Mucosa of stomach (tissue), 1 donor: ENCODE measurements at regions not wholly inside any gene's neighbourhood (a gene's known extent, or its start where the extent isn't known, plus 50 kb on each side); places are given as distances from the start of the nearest gene placed in this dataset.

Experiments
- H3K27me3 ChIP-seq: one replicate; pipeline ENCODE4 v1.7.0; 2013; ENCODE audit warnings: mild to moderate bottlenecking, low read length; ENCODE audit not compliant: control insufficient read depth, insufficient read depth
- H3K36me3 ChIP-seq: one replicate; pipeline ENCODE4 v1.7.0; 2013; ENCODE audit warnings: low read length; ENCODE audit not compliant: control insufficient read depth, insufficient read depth
- H3K4me1 ChIP-seq: one replicate; pipeline ENCODE4 v1.7.0; 2013; ENCODE audit warnings: mild to moderate bottlenecking, low read length; ENCODE audit not compliant: control insufficient read depth, insufficient read depth
- H3K4me3 ChIP-seq: one replicate; pipeline ENCODE4 v1.7.0; 2013; ENCODE audit warnings: low read length
- H3K9ac ChIP-seq: one replicate; pipeline ENCODE4 v1.7.0; 2013; ENCODE audit warnings: mild to moderate bottlenecking, low read length, moderate library complexity
- H3K9me3 ChIP-seq: one replicate; pipeline ENCODE4 v1.7.0; 2013; ENCODE audit warnings: mild to moderate bottlenecking, low read length, moderate library complexity; ENCODE audit not compliant: control insufficient read depth
- donor health status: Pancreatic carcinoma.

- no peaks in the 10 kb centered on the region for H3K4me1 ChIP-seq
- no peaks in the 10 kb centered on the region for H3K27me3 ChIP-seq
- H3K9ac ChIP-seq, result no peak overlapping the region
- H3K9me3 ChIP-seq, result no peaks in the 10 kb centered on the region
- no peak overlapping the region for H3K4me3 ChIP-seq
- H3K36me3 ChIP-seq, result no peaks in the 10 kb centered on the region
Measured at GRCh38 chr9:129267141-129267540, 89.1 kb upstream of the IER5L start.

- Histone ChIP-seq H3K4me1 (no peaks in the 10 kb centered on the region), H3K27me3 (no peaks in the 10 kb centered on the region), H3K9me3 (no peaks in the 10 kb centered on the region), H3K36me3 (no peaks in the 10 kb centered on the region), H3K9ac (no peak overlapping the region), H3K4me3 (no peak overlapping the region)
Measured at GRCh38 chr9:129266536-129266935, 88.5 kb upstream of the IER5L start.

- H3K36me3 ChIP-seq, result no peaks in the 10 kb centered on the region
Measured at GRCh38 chr9:129264388-129264787, 86.3 kb upstream of the IER5L start.

GRCh38 chr9:129263836-129264235 lies 85.8 kb upstream of the IER5L start:
- no peaks in the 10 kb centered on the region for H3K36me3 ChIP-seq
- no peak overlapping the region for H3K9ac ChIP-seq
- peaks cover 12% of the 10 kb centered on the region for H3K27me3 ChIP-seq
- peaks cover 5% of the 10 kb centered on the region for H3K4me1 ChIP-seq
- H3K4me3 ChIP-seq, result no peak overlapping the region
- no peaks in the 10 kb centered on the region for H3K9me3 ChIP-seq

More at GRCh38 chr9:129264388-129264787, 86.3 kb upstream of the IER5L start:
- H3K9ac ChIP-seq, result no peak overlapping the region
- peaks cover 6% of the 10 kb centered on the region for H3K27me3 ChIP-seq
- no peaks in the 10 kb centered on the region for H3K4me1 ChIP-seq
- no peak overlapping the region for H3K4me3 ChIP-seq
- H3K9me3 ChIP-seq, result no peaks in the 10 kb centered on the region

GRCh38 chr9:129262261-129262660 lies 84.2 kb upstream of the IER5L start:
- H3K9ac ChIP-seq, result no peak overlapping the region
- H3K27me3 ChIP-seq, result peaks cover 25% of the 10 kb centered on the region
- H3K4me1 ChIP-seq, result peaks cover 15% of the 10 kb centered on the region
- H3K36me3 ChIP-seq, result no peaks in the 10 kb centered on the region
- H3K9me3 ChIP-seq, result no peaks in the 10 kb centered on the region
- H3K4me3 ChIP-seq, result no peak overlapping the region

GRCh38 chr9:129259375-129259774 lies 81.3 kb upstream of the IER5L start:
- H3K36me3 ChIP-seq, result no peaks in the 10 kb centered on the region
- H3K9ac ChIP-seq, result no peak overlapping the region
- no peaks in the 10 kb centered on the region for H3K9me3 ChIP-seq
- H3K4me1 ChIP-seq, result peaks cover 15% of the 10 kb centered on the region
- peaks cover 29% of the 10 kb centered on the region for H3K27me3 ChIP-seq
- H3K4me3 ChIP-seq, result no peak overlapping the region

- Histone ChIP-seq H3K4me3 (no peak overlapping the region), H3K36me3 (no peaks in the 10 kb centered on the region), H3K9ac (no peak overlapping the region), H3K27me3 (peaks cover 29% of the 10 kb centered on the region), H3K4me1 (peaks cover 15% of the 10 kb centered on the region), H3K9me3 (no peaks in the 10 kb centered on the region)
Measured at GRCh38 chr9:129258823-129259301, 80.8 kb upstream of the IER5L start.

- Histone ChIP-seq H3K4me3 (no peak overlapping the region), H3K27me3 (peaks cover 29% of the 10 kb centered on the region), H3K36me3 (no peaks in the 10 kb centered on the region), H3K4me1 (peaks cover 15% of the 10 kb centered on the region), H3K9me3 (no peaks in the 10 kb centered on the region), H3K9ac (no peak overlapping the region)
Measured at GRCh38 chr9:129258124-129258822, 80.2 kb upstream of the IER5L start.

GRCh38 chr9:129256959-129257713 lies 79.1 kb upstream of the IER5L start:
- Histone ChIP-seq H3K4me1 (peaks cover 15% of the 10 kb centered on the region), H3K9ac (no peak overlapping the region), H3K27me3 (peaks cover 29% of the 10 kb centered on the region), H3K4me3 (no peak overlapping the region), H3K36me3 (no peaks in the 10 kb centered on the region), H3K9me3 (no peaks in the 10 kb centered on the region)

- Histone ChIP-seq H3K36me3 (no peaks in the 10 kb centered on the region), H3K9me3 (no peaks in the 10 kb centered on the region), H3K9ac (no peak overlapping the region), H3K27me3 (peaks cover 26% of the 10 kb centered on the region), H3K4me1 (peaks cover 15% of the 10 kb centered on the region), H3K4me3 (no peak overlapping the region)
Measured at GRCh38 chr9:129254566-129255287, 76.7 kb upstream of the IER5L start.

GRCh38 chr9:129253803-129254381 lies 75.8 kb upstream of the IER5L start:
- Histone ChIP-seq H3K9ac (no peak overlapping the region), H3K36me3 (no peaks in the 10 kb centered on the region), H3K4me3 (no peak overlapping the region), H3K4me1 (peaks cover 10% of the 10 kb centered on the region), H3K9me3 (no peaks in the 10 kb centered on the region), H3K27me3 (peaks cover 18% of the 10 kb centered on the region)
